Esophagus squamous epithelium (tissue), 5 donors: ENCODE measurements at regions not wholly inside any gene's neighbourhood (a gene's known extent, or its start where the extent isn't known, plus 50 kb on each side); places are given as distances from the start of the nearest gene placed in this dataset.

Experiments used
- DNase-seq: peaks from one replicate; lab custom pipeline; 2025; lab: John Stamatoyannopoulos, UW
- H3K27ac ChIP-seq, 4 donors: fragments of 200-600 bp; sonication (generic); one replicate each; pipeline ENCODE4 v1.5.1; 2016 to 2019; ENCODE audit warnings: mild to moderate bottlenecking in 1 of 4
- H3K27me3 ChIP-seq, 4 donors: fragments of 200-600 bp; sonication (generic); 1 replicate in 3 of 4; 2 replicates in 1 of 4; pipeline versions ENCODE4 v1.5.1 to v1.6.0; 2017 to 2021; ENCODE audit warnings: antibody characterized with exemption in 1 of 4
- H3K36me3 ChIP-seq, 3 donors: fragments of 200-600 bp; sonication (generic); one replicate each; pipeline ENCODE4 v1.5.1; 2016 to 2019
- H3K4me1 ChIP-seq, 3 donors: fragments of 200-600 bp; sonication (generic); one replicate each; pipeline ENCODE4 v1.5.1; 2017 to 2019
- H3K4me3 ChIP-seq, 4 donors: fragments of 200-600 bp; sonication (generic); 1 replicate in 3 of 4; 2 replicates in 1 of 4; pipeline ENCODE4 v1.5.1; 2016 to 2019; ENCODE audit warnings: mild to moderate bottlenecking in 2 of 4, moderate library complexity in 1 of 4
- H3K9me3 ChIP-seq, 3 donors: fragments of 200-600 bp; sonication (generic); one replicate each; pipeline ENCODE4 v1.5.1; 2016 to 2019
- POLR2A ChIP-seq, 4 donors: fragments of 450-650 bp; IDR thresholded peaks; one replicate each; pipeline ENCODE4 v1.6.1; 2017; ENCODE audit warnings: antibody characterized with exemption in 4 of 4, mild to moderate bottlenecking in 4 of 4, moderate library complexity in 3 of 4
- WGBS, 2 donors: methylation state at CpG; one replicate each; pipeline ENCODE4 v1.1.5; 2018; 5-methylcytosine and 5-hydroxymethylcytosine counted together
- intact Hi-C: fragments of 100-400 bp; cut with DNase I; formaldehyde crosslinking; loops from one replicate; pipeline ENCODE4 v1.15.0; 2022
- TF ChIP-seq, protein P1 (sequence below), 6 experiments: fragments of 450-650 bp in 4 of 6; fragments of 200-600 bp in 2 of 6; sonication (generic) in 2 of 6; IDR thresholded peaks; one replicate each; pipeline ENCODE4 v1.5.1; 2016 to 2019; ENCODE audit warnings: antibody characterized with exemption in 6 of 6, mild to moderate bottlenecking in 4 of 6, moderate library complexity in 4 of 6
- donor health status: DM: yes; HTN: yes; CAD: no.

GRCh38 chr7:153404781-153405279 lies 645.3 kb downstream of the ACTR3B start:
- Histone ChIP-seq H3K4me3 (no peak overlapping the region), H3K27ac (no peak overlapping the region), H3K4me1 (no peaks in the 10 kb centered on the region), H3K9me3 (no peaks in the 10 kb centered on the region), H3K27me3 (no peaks in the 10 kb centered on the region), H3K36me3 (no peaks in the 10 kb centered on the region)
- WGBS, 2 donors, result 88 to 90% methylated on average over 2 to 9 of the region's 9 CpGs
- TF ChIP-seq, protein P1, sequence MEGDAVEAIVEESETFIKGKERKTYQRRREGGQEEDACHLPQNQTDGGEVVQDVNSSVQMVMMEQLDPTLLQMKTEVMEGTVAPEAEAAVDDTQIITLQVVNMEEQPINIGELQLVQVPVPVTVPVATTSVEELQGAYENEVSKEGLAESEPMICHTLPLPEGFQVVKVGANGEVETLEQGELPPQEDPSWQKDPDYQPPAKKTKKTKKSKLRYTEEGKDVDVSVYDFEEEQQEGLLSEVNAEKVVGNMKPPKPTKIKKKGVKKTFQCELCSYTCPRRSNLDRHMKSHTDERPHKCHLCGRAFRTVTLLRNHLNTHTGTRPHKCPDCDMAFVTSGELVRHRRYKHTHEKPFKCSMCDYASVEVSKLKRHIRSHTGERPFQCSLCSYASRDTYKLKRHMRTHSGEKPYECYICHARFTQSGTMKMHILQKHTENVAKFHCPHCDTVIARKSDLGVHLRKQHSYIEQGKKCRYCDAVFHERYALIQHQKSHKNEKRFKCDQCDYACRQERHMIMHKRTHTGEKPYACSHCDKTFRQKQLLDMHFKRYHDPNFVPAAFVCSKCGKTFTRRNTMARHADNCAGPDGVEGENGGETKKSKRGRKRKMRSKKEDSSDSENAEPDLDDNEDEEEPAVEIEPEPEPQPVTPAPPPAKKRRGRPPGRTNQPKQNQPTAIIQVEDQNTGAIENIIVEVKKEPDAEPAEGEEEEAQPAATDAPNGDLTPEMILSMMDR (IDR thresholded peaks at IDR 0.05), result no peak
- TF ChIP-seq POLR2A (IDR thresholded peaks at IDR 0.05), result no peak
- no peak for DNase-seq
- intact Hi-C loops, result no loop called here

GRCh38 chr7:153405704-153406485 lies 646.3 kb upstream of the DPP6 start:
- Histone ChIP-seq H3K36me3 (no peaks in the 10 kb centered on the region), H3K9me3 (no peaks in the 10 kb centered on the region), H3K4me3 (no peak overlapping the region), H3K27me3 (no peaks in the 10 kb centered on the region), H3K27ac (no peak overlapping the region), H3K4me1 (no peaks in the 10 kb centered on the region)
- intact Hi-C loops, result no loop called here
- no peak for DNase-seq
- TF ChIP-seq, protein P1 (IDR thresholded peaks at IDR 0.05), result no peak
- TF ChIP-seq POLR2A (IDR thresholded peaks at IDR 0.05), result no peak
- 76 to 86% methylated on average over 7 of the region's 7 CpGs for WGBS, 2 donors

DNA sequence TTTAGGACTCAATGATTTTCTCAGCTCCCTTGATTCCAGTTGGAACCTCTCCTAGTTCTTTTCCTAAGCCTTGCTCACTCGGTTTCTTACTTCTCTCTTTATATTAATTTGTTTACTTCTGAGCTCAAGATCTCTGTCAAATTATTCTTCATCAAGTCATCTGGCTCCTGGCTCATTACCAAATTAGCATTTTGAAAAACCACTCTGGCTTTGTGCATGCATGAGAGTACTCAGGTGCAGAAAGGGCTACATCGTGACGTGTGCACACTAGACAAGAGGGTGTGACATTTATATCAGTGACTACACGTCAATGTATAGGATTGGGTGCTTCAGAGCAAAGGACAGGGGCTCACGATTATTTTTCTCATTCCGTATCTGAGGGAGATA lies 645.7 kb upstream of the DPP6 start:
- Histone ChIP-seq H3K36me3 (no peaks in the 10 kb centered on the region), H3K27me3 (no peaks in the 10 kb centered on the region), H3K4me1 (no peaks in the 10 kb centered on the region), H3K27ac (no peak overlapping the region), H3K9me3 (no peaks in the 10 kb centered on the region), H3K4me3 (no peak overlapping the region)
- WGBS, 2 donors, result 56 to 59% methylated on average over 6 of the region's 6 CpGs
- DNase-seq, result no peak
- no peak for TF ChIP-seq POLR2A (IDR thresholded peaks at IDR 0.05)
- TF ChIP-seq, protein P1 (IDR thresholded peaks at IDR 0.05), result no peak
- intact Hi-C loops, result no loop called here

GRCh38 chr7:153407291-153408046 lies 644.7 kb upstream of the DPP6 start:
- intact Hi-C loops, result no loop called here
- Histone ChIP-seq H3K36me3 (no peaks in the 10 kb centered on the region), H3K4me3 (no peak overlapping the region), H3K27ac (no peak overlapping the region), H3K4me1 (no peaks in the 10 kb centered on the region), H3K27me3 (no peaks in the 10 kb centered on the region), H3K9me3 (peaks cover 0 to 6% (median 0%) of the 10 kb centered on the region in 3 donors)
- TF ChIP-seq POLR2A (IDR thresholded peaks at IDR 0.05), result no peak
- TF ChIP-seq, protein P1 (IDR thresholded peaks at IDR 0.05), result no peak
- WGBS, 2 donors, result 73 to 75% methylated on average over 4 of the region's 4 CpGs
- DNase-seq, result no peak
